ENCODE measurements at regions not wholly inside any gene's neighbourhood (a gene's known extent, or its start where the extent isn't known, plus 50 kb on each side); places are given as distances from the start of the nearest gene placed in this dataset.
"Not testable (repeated sequence)": the region's sequence is repeated elsewhere in the genome, so short reads cannot be mapped to it uniquely, and the experiment has no call there.

DNA sequence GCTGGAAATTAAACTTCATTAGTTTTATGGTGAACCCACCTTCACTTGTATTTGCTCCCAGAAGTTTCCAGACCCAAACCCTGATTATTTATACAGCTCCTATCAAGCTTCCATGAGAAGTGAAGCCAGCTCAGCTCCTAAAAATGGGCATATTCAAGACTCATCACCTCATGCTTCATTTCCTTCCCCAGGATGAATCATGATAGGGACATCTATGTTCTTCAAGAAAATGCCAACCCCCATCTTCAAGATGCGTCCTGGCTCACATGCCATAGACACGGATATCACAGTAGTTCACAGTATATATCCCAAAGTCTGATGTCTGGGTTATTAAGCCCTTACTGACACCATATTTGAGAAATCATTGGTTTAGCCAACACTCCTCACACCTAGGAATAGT is 217.6 kb downstream of the NPR3 start:
- no peak for DNase-seq (ENCODE audit: low read depth)

DNA sequence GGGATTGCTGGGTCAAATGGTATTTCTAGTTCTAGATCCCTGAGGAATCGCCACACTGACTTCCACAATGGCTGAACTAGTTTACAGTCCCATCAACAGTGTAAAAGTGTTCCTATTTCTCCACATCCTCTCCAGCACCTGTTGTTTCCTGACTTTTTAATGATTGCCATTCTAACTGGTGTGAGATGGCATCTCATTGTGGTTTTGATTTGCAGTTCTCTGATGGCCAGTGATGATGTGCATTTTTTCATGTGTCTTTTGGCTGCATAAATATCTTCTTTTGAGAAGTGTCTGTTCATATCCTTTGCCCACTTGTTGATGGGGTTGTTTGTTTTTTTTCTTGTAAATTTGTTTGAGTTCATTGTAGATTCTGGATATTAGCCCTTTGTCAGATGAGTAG is 220.3 kb downstream of the NPR3 start:
- not testable (repeated sequence) for DNase-seq (ENCODE audit: low read depth)

DNA sequence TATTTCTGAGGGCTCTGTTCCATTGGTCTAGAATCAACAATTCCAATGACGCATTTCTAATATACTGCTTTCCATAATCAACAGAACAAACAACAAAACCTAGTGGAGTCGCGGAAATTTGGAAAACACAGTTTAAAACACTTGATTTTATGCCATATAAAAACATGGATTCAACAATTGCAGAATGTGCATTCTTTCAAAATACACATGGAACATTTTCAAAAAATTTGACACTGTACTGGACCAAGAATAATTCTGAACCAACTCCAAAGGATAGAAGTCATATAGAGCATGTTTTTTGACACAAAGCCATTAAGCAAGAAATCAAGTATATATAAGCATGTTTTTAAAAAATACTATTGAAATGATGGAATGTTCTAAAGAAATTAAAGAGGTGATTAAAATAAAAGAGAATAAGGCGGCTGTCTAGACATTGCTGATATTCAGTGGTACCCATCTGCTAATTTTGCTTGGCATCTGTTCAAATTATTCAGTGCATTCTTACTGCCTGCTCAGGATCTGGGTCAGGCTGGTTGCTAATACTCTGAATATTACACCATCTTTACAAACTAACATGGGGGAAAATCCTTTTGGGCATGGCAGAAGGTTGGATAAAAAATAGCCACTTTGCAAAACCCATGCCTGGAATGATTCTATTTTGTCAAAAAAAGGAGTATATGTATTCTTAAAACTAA is 221.3 kb downstream of the NPR3 start:
- DNase-seq (ENCODE audit: low read depth) = no peak

DNA sequence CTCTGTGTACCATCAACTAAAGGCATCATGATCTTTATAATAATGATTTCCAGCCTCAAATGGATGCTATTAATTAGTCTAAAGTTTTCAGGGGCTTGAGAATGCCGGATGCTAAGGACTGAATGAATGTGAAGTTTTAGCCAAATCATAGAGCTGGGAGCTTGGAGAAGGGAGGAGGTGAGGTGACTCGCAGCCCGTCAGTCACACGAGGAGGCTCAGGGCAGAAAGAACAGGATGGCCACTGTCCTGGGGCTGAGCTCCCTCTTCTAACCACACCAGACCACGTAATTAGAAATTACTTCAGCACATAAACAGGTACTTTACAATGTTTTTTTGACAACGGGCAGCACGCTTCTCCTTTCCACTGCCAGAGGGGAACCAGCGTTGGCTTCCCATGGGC is 222.6 kb downstream of the NPR3 start:
- DNase-seq (ENCODE audit: low read depth) = no peak

DNA sequence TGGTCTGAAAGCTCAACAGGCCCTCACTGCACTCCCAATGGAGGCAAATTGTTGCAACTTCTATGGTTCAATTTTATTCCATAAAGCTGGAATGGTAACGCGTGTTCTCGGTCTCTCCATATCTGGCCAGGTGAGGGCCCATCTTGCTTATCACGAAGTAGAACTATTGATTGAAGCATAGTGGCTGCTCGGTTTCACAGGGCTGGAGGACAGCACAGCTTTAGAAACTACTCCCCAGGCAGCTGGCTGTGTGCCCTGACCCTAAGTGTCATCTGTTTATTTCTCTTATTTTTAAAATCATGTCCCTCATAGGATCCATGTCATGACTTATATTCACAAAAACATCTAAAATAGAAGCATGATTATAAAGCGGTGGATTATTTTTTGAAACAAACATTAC is 223.4 kb downstream of the NPR3 start:
- no peak for DNase-seq (ENCODE audit: low read depth)

DNA sequence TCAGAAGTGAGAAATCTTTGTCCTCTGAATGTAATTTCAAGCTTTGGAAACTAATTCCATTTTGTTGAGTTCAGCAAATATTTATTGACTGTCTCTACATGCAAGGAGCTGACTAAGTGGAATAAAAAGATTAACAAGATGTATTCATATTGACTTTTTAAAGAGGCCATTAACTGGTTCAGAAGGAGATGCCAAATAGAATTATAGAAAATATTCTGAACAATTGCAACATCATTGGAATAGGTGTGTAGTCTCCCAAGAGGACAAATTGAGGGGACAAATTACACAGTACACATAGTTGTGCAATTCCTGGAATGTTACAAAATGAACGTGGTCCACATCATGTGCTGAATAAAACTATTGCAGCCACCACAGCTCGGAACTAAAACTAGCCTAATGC is 224.2 kb downstream of the NPR3 start:
- DNase-seq (ENCODE audit: low read depth) = no peak

DNA sequence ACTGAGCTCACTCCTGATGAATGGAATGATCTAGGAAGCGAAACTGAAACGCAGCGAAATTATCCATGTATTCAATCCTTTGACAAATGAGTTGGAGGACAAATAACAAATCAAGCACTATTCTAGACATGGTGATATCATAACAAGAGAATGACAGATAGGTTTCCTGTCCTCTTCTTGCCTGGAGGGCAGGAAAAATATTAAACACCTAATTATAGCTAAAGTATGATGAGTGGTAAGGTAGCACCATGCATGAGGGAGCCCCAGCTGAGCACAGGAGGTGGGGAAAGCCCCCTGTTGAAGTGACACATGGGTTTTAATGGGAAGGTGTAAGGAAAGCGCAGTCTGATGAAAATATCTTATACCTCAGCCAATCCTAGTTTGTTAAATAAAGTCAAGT is 225.2 kb downstream of the NPR3 start:
- DNase-seq (ENCODE audit: low read depth) = no peak

DNA sequence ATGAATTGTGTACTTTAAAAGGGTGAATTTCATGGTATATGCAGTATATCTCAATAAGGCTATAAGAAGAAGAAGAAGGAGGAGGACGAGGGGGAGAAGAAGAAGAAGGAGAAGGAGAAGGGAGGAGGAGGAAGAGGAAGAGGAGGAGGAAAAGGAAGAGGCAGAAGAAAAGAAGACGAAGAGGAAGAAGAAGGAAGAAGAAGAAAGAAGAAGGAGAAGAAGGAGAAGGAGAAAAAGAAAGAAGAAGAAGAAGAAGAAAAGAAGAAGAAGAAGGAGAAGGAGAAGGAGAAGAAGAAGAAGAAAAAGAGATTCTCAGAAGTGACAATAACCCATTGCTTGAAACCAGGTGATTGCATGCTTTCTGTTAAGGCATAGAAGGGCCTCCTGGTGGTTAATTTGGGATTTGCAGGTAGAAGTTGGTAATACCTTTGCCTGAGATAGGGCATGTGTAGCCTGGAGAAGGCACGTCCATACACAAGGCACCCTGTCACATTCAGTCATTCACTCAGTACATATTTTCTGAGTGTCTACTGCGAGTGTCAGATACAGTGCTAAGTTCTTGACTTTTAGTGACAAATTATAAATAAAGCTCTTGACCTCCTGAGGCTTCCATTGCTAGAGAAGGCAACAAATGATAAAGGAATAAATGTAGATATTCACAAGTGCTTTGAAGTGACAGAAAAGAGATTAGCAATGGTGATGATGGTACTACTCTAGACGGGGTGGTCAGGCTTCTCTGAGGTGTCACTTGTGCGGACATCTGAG is 231.3 kb downstream of the NPR3 start:
- no peak for DNase-seq (ENCODE audit: low read depth)

DNA sequence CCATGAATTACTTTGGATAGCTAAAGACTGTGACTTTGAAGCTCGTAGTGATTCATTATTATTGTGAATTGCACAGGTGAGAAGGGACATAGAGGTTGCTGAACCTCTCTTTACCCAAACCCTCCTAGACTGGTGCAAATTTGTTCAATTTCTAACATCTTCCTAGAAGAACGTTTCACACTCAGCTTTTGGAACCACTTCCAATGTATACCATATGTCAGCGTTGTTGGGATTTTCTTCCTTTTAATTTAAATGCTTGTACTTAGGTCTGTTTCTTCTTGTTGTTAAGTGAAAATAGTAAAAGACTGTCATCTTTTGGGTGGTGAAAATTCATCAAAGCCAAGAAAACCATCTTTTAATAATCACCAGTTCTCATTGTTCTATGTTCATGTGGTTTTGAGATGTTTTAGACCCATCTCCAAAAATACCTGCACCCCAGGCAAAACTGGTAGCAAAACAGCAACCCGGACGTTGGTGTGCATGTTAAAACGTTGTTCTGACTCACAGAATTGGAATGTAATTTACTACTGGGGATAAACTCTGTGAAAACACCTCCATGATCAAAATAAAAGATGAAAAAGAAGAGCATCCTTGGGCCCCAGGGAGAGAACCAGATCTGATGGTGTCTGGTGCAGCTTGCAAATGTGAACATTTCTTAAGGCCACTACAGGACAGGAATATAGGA is 238.3 kb downstream of the NPR3 start:
- DNase-seq (ENCODE audit: low read depth) = no peak

DNA sequence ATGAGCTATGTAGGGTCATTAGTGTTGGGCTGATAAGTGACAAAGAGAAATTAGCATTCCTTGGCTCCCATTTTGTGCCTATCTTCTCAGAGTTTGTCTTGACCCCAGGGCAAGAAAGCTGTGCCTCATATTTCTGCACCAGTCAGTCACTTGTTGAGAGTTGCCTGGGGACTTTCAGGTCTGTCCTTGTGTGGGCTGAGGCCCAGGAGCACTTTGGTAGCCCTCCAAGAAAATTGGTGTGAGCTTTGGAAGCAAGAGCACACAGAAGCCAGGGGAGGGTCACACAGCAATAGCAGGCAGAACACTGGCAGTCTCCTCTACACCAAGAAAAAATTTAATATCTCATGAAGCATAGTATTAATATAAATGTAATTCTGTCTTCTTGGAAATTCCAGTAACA is 239.9 kb downstream of the NPR3 start:
- DNase-seq (ENCODE audit: low read depth) = no peak

DNA sequence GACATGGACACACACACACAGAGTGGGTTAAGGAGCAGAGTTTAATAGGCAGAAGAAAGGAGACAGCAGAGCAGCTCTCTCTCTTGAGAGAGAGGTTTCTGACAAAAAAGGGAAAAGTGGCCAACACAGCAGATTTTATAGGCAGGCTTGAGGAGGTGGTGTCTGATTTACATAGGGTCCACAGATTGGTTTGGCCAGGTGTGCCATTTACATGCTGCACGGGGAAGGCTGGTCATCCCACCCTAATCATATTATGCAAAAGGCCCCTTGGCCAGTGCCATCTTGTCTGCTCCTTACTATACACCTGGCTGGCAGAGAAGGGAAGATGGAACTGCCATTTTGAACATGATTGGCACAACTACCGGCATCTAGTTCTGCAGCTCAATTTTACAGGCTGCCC is 240.8 kb downstream of the NPR3 start:
- no peak for DNase-seq (ENCODE audit: low read depth)

DNA sequence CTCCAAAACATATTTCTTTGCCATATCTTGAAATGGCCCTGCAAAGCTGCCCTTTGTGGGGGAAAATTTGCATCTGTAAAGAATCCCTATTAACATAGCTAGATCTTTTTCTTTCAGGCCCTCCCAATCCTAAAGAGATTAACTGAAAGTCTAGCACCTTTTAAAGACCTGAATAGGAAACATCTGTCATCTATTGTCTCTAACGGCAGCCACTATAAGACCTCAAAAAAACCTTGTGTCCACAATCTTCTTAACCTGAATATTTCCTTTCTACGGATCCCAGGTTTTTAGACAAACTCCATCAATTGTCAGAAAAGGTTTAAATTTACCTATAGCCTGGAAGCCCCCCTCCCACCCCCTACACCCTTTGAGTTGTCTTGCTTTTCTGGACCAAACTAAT is 241.3 kb downstream of the NPR3 start:
- not testable (repeated sequence) for DNase-seq (ENCODE audit: low read depth)

DNA sequence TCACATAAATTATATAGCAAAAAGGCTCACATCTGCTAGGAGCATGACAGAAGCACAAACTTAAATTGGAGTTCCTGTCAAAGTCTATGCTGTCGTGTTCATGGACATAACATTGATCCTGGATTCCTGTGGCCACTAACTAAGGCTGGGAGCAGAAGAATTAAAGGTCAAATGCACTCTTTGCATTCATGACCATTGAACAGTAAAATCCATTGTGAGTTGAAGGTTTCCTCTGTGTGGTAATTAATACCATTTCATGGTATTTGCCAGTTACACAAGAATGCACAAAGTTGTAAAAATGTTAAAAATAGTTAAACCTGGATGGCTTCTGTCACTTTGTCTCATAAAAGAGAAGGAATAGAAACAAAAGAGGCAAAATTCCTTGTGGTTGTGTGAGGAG is 242.6 kb downstream of the NPR3 start:
- no peak for DNase-seq (ENCODE audit: low read depth)

DNA sequence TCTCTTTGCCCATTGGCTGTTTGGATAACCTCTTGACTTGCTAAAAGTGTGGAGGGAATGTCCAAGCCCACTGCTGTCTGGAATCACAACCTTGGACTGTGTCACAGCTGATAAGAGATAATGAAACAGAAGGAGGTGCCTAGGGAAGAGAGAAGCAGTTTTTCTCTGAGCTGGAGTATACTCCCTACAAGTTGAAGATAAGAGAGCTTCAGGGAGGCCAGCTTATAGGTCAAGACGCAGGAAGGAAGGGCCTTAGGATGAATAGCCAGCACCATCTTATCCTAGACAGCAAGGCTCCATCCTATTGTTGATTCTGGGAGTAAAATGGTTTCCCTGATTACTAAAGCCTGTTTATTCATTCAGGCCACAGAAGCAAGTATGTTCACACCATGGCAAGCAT is 244.7 kb downstream of the NPR3 start:
- no peak for DNase-seq (ENCODE audit: low read depth)

DNA sequence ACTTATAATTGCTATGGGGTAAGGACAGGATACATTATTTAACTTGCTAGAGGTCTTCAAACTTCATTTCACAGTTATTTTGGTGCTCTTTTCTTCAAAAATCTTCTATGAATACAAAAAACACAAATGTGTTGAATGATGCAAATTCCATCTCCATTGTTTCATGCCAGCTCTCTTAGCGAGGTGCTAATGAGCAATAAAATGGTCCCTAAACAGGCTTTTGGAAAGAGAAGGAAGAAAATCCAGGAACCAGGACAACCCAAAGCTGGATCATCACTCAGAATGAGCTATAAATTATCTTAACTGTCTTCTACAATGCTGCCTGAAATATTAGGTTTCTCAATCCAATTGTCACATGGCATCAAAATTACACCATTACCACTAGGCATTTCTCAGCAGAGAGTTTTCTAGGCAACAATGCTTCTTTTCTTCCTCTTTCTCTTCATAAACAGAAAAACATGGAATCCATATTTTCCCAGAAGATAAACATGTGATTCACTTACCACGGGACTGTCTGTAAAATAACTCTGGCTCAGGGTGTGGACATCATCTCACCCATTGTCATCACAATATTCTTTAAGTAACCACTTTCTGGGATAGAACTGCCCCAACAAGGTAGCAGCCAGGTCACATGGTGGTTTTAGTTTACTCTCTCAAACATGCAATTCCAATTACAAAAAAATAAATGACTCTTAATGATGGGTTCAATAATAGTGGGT is 249.4 kb downstream of the NPR3 start:
- DNase-seq (ENCODE audit: low read depth) = no peak

DNA sequence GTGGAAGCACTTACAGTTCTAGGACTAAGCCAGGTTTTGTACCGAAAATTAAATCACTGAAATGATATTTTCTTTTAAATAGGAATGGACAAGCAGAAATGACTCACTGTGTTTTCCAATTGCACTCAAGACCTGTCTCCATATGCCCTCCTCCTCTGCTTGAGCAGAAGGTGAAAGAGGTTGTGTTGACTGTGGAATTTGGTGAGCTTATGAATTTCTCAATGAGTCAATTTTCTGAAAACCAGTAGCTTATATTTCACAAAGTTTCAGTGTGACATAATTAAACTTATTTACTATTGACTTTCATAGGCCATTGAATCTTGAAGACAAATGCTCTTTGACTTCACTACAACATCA is 249.9 kb downstream of the NPR3 start:
- no peak for DNase-seq (ENCODE audit: low read depth)

DNA sequence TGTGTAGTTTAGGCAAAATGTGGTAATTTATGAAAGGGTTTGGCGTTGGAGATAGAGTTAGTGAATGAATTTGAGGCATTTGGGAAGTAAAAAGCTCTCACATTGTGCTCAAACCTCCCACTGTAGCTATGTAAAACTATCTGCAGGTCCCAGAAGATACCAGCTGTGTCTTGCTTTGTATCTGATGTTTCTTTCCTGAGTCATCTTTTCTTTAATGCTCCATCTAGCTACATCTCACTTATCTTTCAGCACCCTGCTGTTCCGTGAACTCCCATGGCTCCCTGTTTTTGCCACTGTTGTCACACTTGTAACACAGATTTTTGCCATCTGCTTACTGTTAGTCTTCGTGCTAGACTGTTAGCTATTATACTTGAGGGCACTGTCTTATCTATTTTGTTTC is 253.1 kb downstream of the NPR3 start:
- DNase-seq (ENCODE audit: low read depth) = no peak

DNA sequence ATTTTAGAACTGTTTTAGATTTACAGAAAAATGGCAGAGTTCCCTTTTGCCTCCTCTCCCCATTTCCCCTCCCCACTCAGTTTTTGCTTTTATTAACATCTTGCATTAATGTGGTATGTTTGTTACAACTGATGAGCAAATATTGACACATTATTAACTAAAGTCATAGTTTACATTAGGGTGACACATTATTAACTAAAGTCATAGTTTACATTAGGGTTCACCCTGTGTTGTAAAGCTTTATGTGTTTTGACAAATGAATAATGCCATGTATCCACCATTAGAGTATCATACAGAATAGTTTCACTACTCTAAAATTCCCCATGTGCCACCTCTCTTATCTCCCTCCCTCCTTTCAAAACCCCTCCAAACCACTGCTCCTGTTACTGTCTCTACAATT is 262.5 kb downstream of the NPR3 start:
- DNase-seq (ENCODE audit: low read depth) = no peak

DNA sequence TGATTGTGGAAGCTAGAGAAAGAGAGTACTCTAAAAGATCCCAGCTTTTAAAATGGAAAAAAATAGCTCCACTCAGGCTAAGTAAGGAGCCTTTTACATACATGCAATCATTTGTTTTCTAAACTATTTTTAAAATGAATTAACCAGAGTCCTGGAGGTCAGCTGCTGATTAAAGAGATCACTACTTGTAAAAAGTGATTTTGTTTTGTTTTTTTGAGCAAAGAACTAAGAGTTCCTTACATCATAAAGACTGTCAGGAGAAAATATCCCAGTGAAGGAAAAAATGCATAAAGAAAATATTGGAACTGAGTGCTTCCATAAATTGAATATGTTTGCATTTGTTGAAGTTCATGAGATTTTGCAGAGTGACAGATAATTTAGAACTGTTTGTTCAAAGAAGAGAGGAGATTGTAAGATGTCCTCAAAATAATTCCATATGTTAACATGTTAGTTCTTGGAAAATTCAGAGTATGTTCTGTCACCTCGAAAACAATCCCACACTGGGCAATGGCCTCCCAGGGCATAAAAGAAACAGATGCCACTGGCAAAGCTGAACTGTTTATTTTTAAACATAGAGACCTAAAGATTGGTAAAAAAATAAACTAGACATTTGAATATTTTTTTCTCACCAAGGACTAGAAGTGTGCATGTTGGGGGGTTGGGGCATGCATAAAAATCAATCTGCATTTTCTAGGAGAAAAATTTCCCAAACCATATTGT is 264.7 kb downstream of the NPR3 start:
- no peak for DNase-seq (ENCODE audit: low read depth)

DNA sequence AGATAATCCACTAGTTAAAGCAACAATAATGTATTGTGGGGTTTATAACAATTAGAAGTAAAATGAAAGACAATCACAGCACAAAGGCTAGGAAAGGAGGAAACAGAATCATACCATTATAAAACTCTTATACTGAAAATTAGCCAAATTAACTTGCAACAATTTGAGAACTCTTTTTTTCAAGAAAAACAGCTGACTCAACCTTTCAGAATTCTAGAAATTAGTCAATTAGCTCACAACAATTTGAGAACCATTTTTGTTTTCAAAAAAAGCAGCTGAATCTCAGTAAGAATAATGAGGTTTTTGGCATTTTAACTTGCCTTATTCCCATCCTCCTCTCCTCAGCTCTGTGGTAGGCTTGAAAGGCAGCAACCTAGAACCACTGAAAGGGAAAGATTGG is 269.9 kb downstream of the NPR3 start:
- no peak for DNase-seq (ENCODE audit: low read depth)

DNA sequence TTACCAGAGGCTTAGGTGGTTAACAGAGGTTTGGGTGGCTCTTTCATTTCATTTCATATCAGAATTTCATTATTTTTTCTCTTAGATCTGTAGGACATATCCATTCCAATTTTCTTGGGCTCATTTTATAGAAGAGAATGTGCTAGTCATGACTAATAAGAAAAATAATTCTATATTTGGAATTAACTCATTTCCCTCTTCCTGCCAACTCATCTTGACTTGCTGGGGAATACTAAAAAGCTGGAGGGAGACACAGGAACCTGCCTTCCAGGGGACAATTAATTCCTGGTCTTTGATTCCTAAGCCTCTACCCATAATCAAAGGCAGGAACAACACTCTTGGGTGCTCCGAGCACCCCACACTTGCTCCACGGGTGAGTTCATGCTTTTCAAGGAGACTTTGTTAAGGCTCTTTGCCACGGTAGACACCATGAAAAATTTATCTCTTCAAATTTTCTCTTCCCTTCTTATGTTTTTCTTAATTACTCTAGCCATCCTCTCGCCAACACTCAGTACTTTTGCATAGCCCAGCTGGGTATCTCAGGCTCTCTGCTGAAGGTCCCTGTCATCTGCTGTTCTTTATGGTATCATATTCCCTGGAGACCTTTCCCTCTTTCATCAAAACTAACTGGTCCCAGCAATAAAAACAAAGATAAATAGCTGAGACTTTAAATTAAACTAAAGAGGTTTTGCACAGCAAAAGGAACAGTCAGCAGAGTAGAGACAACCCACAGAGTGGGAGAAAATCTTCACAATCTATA is 273.9 kb downstream of the NPR3 start:
- no peak for DNase-seq (ENCODE audit: low read depth)
